ENCODE measurements at regions not wholly inside any gene's neighbourhood (a gene's known extent, or its start where the extent isn't known, plus 50 kb on each side); places are given as distances from the start of the nearest gene placed in this dataset.

DNA sequence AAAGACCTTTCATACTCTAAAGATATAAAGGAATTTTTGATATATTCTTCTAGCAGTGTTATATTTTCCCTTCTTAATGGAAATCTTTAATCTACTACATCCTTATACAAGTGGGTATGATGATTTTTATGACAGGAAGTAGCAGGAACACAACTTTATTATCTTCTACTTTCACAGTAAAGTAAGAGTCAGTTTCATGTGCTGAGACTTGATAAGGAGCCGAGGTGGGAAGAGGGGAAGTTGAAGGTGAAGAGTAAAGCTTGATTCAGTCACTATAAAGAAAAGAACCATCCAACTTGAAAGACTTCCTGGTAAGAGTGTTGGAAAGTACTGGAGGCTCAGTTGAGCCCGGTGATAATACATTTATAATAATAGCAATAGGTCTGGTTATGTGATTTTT is 82.1 kb upstream of the PTH start:
- TF ChIP-seq, protein P1, sequence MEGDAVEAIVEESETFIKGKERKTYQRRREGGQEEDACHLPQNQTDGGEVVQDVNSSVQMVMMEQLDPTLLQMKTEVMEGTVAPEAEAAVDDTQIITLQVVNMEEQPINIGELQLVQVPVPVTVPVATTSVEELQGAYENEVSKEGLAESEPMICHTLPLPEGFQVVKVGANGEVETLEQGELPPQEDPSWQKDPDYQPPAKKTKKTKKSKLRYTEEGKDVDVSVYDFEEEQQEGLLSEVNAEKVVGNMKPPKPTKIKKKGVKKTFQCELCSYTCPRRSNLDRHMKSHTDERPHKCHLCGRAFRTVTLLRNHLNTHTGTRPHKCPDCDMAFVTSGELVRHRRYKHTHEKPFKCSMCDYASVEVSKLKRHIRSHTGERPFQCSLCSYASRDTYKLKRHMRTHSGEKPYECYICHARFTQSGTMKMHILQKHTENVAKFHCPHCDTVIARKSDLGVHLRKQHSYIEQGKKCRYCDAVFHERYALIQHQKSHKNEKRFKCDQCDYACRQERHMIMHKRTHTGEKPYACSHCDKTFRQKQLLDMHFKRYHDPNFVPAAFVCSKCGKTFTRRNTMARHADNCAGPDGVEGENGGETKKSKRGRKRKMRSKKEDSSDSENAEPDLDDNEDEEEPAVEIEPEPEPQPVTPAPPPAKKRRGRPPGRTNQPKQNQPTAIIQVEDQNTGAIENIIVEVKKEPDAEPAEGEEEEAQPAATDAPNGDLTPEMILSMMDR (IDR thresholded peaks at IDR 0.05; ENCODE audit: borderline replicate concordance, extremely low read depth, low read length, poor library complexity, severe bottlenecking), result no peak
- TF ChIP-seq EZH2 (IDR thresholded peaks at IDR 0.05; ENCODE audit: borderline replicate concordance, low read depth, low read length, severe bottlenecking), result no peak

Measured in DND-41 (cell line).